Upper lobe of left lung (tissue), 4 donors: ENCODE measurements at regions not wholly inside any gene's neighbourhood (a gene's known extent, or its start where the extent isn't known, plus 50 kb on each side); places are given as distances from the start of the nearest gene placed in this dataset.

Source experiments
- CTCF ChIP-seq, 6 experiments: fragments of 450-650 bp in 4 of 6; fragments of 200-600 bp in 2 of 6; sonication (generic) in 2 of 6; IDR thresholded peaks; one replicate each; pipeline ENCODE4 v1.5.1; 2016 to 2019; ENCODE audit warnings: antibody characterized with exemption in 6 of 6
- EP300 ChIP-seq, 4 donors: sonication (generic); formaldehyde crosslinking; IDR thresholded peaks; one replicate each; pipeline ENCODE4 v1.5.1; 2017; ENCODE audit warnings: antibody characterized with exemption in 4 of 4, control low read depth in 2 of 4
- POLR2A ChIP-seq, 4 donors: fragments of 450-650 bp; IDR thresholded peaks; one replicate each; pipeline ENCODE4 v1.5.1; 2016 to 2017; ENCODE audit warnings: antibody characterized with exemption in 4 of 4, mild to moderate bottlenecking in 2 of 4
- POLR2AphosphoS5 ChIP-seq, 2 donors: sonication (generic); formaldehyde crosslinking; IDR thresholded peaks; one replicate each; pipeline ENCODE4 v1.5.1; 2017; ENCODE audit warnings: antibody characterized with exemption in 2 of 2

- TF ChIP-seq CTCF (IDR thresholded peaks at IDR 0.05) (no peak), EP300 (IDR thresholded peaks at IDR 0.05) (no peak), POLR2AphosphoS5 (IDR thresholded peaks at IDR 0.05) (no peak), POLR2A (IDR thresholded peaks at IDR 0.05) (no peak)
Measured at GRCh38 chr10:60578217-60578616, 188.5 kb upstream of the ANK3 start.
